NCI-H1092 (cell line): ENCODE measurements at regions not wholly inside any gene's neighbourhood (a gene's known extent, or its start where the extent isn't known, plus 50 kb on each side); places are given as distances from the start of the nearest gene placed in this dataset.
"Not testable (repeated sequence)": the region's sequence is repeated elsewhere in the genome, so short reads cannot be mapped to it uniquely, and the experiment has no call there.

Experiments used
- DNase-seq: peaks from one replicate; lab custom pipeline; 2025; lab: John Stamatoyannopoulos, UW

GRCh38 chr5:39696672-39697398 lies 272.1 kb upstream of the DAB2 start:
- no peak for DNase-seq

DNA sequence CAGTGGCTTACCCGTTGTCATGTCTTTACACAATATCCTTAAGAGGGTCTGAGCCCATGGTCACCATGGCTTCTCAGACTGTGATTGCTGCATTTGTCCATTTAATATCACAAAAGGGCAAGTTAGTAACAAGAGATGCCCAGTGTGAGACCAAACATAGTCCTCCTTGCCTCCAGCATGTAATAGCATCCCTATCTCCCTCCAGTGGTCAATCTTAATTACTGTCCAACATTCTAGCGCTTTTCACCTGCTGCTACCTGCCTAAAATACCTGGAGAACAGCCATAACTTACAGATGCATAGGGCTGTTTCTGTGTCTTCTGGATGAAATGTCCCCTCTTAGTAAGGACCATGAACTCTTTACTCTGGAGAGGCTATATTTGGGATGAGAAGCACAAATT lies 267.2 kb upstream of the DAB2 start:
- no peak for DNase-seq

DNA sequence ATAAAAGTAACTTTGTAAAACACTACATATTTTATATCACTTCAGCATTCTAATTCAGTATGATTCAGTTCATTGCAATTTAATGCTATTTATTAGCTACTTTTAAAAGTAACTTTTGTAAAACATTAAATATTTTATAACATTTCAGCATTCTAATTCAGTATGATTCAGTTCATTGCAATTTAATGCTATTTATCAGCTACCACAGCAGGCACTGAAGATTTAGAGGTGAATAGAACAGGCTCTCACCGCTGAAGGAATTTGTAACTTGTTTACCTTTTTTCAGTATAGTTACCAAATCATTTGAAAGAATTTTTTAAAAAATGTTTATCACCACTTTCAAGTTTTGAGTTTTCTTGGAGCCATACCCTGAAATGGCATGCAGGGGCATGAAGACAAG lies 266.4 kb upstream of the DAB2 start:
- no peak for DNase-seq

DNA sequence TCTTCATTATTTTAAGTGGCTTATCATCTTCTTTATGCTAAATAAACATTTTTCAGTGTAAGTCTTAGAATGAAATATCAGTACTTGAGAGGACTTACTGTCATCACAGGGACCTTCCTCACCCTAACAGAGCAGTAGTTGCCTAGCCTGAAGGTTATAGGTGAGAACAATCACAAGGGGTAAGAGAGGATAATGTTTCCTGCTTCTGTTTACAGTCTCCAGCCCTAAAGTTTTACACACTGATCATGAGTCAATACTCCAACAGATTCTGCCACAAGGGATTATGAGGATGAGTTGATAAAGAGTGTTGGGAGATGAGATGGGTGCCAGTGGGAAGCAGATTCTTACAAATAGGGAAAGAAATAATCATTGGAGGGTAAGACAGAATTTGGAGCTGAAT lies 265.1 kb upstream of the DAB2 start:
- DNase-seq, result no peak

GRCh38 chr5:39687924-39688323 lies 263.1 kb upstream of the DAB2 start:
- DNase-seq, result not testable (repeated sequence)

- DNase-seq, result no peak
Measured at GRCh38 chr5:39680213-39680612, 255.4 kb upstream of the DAB2 start.

GRCh38 chr5:39678534-39678933 lies 253.8 kb upstream of the DAB2 start:
- DNase-seq, result no peak

DNA sequence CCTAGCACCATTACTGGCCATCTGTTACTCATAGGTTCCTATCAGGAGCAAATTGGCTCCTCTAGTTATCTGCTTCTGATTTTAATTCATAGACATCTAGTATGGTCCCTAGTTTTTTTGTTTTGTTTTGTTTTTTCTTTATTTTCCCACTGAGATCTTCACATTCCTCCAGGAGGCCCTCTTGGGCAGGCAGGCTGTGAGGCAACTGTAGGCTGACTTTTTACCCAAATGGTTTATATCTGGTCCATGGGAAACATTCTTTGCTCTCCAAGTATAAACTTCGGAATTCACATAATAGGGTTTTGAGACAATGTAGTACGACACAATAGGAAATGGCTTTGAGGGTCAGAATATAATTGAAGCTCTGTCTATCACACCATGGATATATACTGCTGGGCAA lies 250.9 kb upstream of the DAB2 start:
- no peak for DNase-seq

DNA sequence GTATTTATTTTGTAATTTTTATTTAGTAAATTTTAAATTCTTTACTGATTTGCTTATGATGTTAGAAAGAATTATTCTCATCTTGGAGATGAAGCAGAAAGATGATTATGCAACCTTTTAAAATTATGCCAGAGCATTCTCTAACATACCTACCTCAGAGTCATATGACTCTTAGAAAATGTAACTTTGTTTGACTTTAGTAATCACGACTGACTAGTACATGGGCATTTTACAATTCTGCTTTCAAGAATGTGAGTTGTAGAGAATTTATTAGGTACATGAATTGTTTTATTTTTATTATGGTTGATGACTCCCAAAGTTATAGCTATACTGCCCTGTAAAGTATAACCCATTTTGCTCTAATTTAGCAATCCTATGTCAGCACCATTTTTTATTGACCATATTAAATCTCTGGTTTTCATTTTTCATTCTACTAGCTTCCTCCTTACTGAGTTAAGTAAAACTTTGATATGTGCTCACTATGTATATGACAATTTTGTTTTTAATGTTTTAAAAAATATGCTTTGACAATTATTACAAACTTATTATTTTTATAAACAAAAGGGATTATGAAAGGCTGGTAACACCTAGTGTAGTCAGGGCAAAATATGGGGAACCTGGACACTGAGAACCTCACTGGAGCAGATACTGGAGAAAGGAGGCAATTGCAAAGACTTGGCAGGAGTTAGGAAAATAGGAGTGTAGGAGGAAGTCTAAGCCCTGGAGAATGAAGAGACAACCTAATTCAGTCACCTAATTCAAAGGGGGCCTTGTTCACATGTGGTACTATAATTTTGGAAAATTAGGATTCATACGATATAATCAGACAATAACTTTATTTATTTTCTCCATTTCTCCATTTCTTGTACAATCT lies 249.7 kb upstream of the DAB2 start:
- DNase-seq, result no peak

GRCh38 chr5:39671561-39671961 lies 246.8 kb upstream of the DAB2 start:
- DNase-seq, result no peak

GRCh38 chr5:39670955-39671354 lies 246.2 kb upstream of the DAB2 start:
- no peak for DNase-seq

DNA sequence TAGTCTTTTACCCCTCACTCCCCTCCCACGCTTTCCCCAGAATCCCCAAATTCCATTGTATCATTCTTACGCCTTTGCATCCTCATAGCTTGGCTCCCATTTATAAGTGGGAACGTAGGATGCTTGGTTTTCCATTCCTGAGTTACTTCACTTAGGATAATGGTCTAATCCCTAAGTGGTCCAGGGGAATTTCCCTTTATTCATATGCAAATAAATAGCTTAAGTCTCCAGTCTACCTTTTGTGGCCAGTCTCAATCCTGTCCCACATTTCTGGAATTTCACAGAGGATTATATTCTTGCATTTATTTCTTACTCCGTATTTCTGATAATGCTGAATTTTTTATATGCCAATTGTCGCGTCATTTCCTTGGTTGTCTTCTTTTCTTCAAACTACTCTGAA lies 245.6 kb upstream of the DAB2 start:
- DNase-seq, result no peak

- DNase-seq, result no peak
Measured at GRCh38 chr5:39668980-39669379, 244.2 kb upstream of the DAB2 start.

DNA sequence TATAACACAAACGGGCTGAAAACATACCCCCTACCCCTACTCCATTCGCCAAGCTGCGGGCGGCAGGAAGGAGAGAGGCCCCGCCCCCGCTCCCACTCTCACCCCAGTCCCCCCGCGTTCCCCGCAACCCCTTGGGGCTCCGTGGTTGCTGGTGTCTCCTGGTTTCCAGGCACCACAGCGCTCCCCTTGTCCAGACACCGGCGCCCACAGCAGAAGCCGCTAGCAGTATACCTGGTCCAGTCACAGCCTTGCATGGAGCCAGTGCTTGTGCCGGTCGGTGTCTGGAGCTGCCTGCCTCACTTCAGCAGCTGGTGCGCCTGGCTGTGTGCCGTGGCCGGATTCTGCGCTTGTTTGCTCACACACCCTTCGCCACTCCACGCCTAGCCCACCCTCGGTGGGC lies 240.5 kb upstream of the DAB2 start:
- DNase-seq, result no peak

- no peak for DNase-seq
Measured at GRCh38 chr5:39662945-39663344, 238.2 kb upstream of the DAB2 start.

DNA sequence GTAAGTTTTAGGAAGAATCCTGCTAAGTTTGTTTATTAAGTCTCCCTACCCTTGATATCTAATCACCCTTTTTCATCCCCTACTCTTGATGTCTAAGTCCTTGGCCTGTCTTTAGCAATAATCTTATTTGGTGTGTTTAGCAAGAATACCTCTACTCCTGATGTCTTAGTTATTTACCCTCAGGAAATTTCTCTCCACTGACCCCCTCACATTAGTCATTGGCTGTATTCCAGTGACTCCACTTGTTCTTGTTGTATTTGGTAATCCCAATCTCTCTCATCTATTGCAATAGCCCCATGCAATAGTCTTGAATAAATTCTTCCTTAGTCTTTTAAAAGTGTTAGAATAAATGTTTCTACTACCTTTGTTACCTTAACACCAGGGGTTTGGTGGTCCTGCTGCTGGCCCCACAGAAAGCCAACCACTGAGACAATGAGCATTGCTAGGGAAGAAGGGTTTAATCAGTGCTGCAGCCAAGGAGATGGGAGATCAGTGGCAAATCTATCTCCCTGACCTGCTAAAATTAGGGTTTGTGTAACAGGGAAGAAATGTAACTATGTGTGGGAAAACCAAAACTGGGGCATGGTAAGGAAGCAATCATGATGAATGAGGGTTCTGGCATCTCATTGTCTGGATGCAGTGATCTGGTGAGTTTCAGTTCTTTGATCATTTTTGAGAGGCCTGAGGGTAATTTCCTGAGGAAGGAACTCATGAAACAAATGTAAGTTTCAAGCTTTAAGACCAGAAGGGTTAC lies 236.4 kb upstream of the DAB2 start:
- no peak for DNase-seq

DNA sequence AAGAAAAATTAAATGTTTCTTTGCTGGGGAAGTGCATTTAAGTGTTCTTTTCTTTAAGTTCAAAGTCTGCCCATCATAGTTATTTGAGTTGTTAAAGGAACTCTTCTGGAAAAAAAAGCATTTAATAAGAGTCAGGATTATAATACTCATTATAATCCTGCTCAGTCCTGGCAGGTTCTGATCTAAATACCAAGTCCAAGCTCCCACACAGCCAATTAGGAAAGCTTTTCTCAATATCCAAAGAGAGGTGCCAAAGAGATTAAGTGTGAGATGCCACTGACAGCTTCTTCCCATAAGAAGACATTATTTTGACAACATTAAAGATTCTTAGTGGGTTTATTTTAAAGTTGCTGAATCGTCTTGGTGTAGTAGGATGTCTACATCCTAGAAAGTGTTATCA lies 235.2 kb upstream of the DAB2 start:
- no peak for DNase-seq

GRCh38 chr5:39658866-39659265 lies 234.1 kb upstream of the DAB2 start:
- no peak for DNase-seq

DNA sequence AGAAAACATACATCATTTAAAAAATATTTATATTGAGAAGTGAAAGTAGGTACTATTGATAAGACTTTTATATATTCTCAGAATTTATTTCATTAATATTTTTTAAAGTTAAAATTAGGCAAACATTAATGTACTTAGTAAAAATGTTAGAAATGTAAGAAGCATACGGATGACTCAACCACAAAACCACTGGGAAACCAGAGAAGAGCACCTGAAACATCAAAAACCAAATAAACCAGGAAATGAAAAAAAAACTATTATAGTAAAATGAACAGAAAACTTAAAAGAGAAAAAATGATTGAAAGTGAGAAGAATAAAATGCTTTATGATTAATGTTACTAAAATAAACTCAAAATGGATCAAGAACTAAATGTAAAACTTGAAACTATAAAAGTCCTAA lies 233.2 kb upstream of the DAB2 start:
- DNase-seq, result no peak

DNA sequence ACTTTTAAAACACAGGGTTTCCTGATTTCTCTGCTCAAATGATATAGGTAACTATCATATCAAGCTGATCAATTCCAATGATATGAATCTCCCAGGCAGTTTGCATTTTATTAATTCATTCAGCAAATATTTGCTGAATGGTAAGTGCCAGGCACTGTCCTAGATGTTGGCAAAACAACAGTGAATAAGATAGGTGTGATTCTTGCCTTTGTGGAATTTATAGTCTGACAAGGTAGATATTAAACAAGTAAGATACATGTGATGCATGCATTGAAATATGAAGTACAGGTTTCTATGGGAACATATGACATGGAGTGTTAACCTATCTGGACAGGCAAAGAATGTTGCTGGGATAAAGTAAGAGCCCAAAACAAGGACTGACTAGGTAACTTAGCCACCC lies 231.8 kb upstream of the DAB2 start:
- DNase-seq, result no peak

- no peak for DNase-seq
Measured at GRCh38 chr5:39654715-39655114, 229.9 kb upstream of the DAB2 start.

GRCh38 chr5:39652481-39652880 lies 227.7 kb upstream of the DAB2 start:
- DNase-seq, result not testable (repeated sequence)

DNA sequence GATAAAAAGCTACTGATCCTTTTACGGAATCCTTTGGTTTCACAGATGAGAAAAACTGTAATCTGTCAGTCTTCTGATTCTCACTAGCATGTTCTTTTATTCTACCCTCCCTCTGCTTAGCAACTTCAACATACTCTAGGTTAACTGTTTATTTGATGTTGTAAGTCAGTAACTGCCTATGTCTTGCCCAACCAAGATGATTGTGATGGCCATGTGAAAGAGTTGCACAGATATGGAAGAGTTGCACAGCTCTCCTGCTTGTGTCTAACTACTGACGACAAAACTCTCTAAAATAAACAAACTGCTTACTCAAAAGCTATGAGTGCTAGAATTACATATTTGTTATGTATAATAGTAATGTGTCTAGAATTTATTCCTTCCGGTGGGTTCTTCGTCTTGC lies 227.3 kb upstream of the DAB2 start:
- DNase-seq, result no peak
